Small intestine (tissue), 7 donors: ENCODE measurements at regions not wholly inside any gene's neighbourhood (a gene's known extent, or its start where the extent isn't known, plus 50 kb on each side); places are given as distances from the start of the nearest gene placed in this dataset.

Experiments used
- DNase-seq, 2 donors: peaks; one replicate each; pipeline versions ENCODE4 v3.0.0 to v3.0.0-alpha.2; 2013
- FAIRE-seq: peaks from 2 replicates; lab custom pipeline; 2012; peaks lifted over from hg19 to GRCh38; lab: Jason Lieb, UNC
- H3K27ac ChIP-seq, 3 donors: one replicate each; pipeline ENCODE4 v1.5.1; 2013; ENCODE audit warnings: low read length in 2 of 3, mild to moderate bottlenecking in 2 of 3, control low read depth in 1 of 3, inconsistent platforms in 1 of 3, low read depth in 1 of 3, moderate library complexity in 1 of 3
- H3K27me3 ChIP-seq, 3 donors: one replicate each; pipeline ENCODE4 v1.6.1; 2013; ENCODE audit warnings: low read length in 3 of 3, inconsistent platforms in 1 of 3; ENCODE audit not compliant: control insufficient read depth in 3 of 3, insufficient read depth in 3 of 3
- H3K36me3 ChIP-seq, 3 donors: one replicate each; pipeline ENCODE4 v1.6.1; 2013; ENCODE audit warnings: low read length in 3 of 3, inconsistent platforms in 1 of 3, low read depth in 1 of 3, mild to moderate bottlenecking in 1 of 3, moderate library complexity in 1 of 3; ENCODE audit not compliant: control insufficient read depth in 3 of 3, insufficient read depth in 2 of 3
- H3K4me1 ChIP-seq, 3 donors: one replicate each; pipeline ENCODE4 v1.6.1; 2013; ENCODE audit warnings: low read length in 2 of 3, inconsistent platforms in 1 of 3, low read depth in 1 of 3, mild to moderate bottlenecking in 1 of 3, moderate library complexity in 1 of 3; ENCODE audit not compliant: control insufficient read depth in 3 of 3, insufficient read depth in 2 of 3
- H3K4me3 ChIP-seq, 3 donors: one replicate each; pipeline ENCODE4 v1.5.1; 2013; ENCODE audit warnings: low read length in 3 of 3, control low read depth in 1 of 3, inconsistent platforms in 1 of 3, low read depth in 1 of 3, mild to moderate bottlenecking in 1 of 3, moderate library complexity in 1 of 3
- H3K9me3 ChIP-seq, 2 donors: one replicate each; pipeline ENCODE4 v1.6.1; 2013; ENCODE audit warnings: low read depth in 1 of 2, low read length in 1 of 2; ENCODE audit not compliant: control insufficient read depth in 2 of 2, insufficient read depth in 1 of 2
- WGBS, 3 donors: extraction: QIAGEN DNeasy Blood & Tissue Kit; methylation state at CpG; one replicate each; pipeline ENCODE4 v1.1.7; 2013; 5-methylcytosine and 5-hydroxymethylcytosine counted together
- donor health status: healthy with polysubstance abuse.
- donor health status: control.
- donor health status: control.
- donor health status: Bipolar disorder and iron deficiency.
- donor health status: healthy.

- H3K4me3 ChIP-seq, result no peak overlapping the region
- no peaks in the 10 kb centered on the region for H3K9me3 ChIP-seq
- FAIRE-seq (no peak), DNase-seq (no peak)
- peaks cover 0 to 5% (median 4%) of the 10 kb centered on the region in 3 donors for H3K4me1 ChIP-seq
- H3K27me3 ChIP-seq, result peaks cover 0 to 3% (median 0%) of the 10 kb centered on the region in 3 donors
- no peaks in the 10 kb centered on the region for H3K36me3 ChIP-seq
- H3K27ac ChIP-seq, result no peak overlapping the region
Observed at GRCh38 chr1:229757226-229757625, 131.2 kb downstream of the URB2 start.

DNA sequence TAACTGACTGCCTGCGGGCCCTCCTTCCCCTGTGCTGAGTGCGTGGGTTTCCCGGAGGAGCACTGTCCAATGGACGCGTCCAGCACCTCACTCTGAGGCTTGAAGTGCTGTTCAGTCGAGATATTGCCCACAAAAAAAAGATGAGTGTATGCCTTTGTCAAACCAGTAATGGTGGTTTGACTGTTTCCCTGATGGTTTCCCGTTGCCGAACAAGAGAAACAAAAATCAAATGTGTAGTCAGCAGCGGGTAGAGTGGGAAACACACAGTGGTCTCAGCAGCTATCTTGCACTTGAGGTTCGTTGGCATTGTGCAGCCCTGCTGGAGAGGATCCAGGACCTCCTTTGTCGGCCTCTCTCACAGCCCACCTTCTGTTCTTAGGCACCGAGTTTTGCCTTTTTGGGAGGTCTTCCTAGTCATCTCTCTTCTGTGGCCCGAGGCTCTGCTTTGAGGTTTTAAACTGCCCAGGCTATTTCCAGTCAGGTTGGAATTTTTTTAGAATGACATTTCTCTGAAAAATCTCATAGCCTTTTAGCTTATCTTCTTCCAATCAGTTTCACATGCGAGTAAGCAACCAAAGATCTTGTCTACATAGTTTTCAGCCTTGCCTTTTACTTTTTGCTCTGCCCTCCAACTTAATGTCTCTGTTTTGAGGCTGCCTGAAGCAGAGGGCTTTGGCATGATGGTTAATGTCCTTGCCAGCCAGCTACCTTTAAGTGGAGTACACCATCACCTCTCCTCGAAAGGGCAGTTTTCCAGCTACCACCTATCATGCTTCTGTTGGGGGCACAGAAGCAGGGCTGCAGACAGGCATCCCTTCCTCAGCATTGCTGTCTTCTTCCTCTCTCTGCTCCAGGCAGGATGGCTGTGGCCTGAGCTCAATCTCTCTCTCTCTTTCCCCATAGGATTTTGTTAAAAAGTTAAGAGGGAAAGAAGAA, 132.3 kb downstream of the URB2 start:
- DNase-seq (no peak), FAIRE-seq (no peak)
- no peaks in the 10 kb centered on the region for H3K9me3 ChIP-seq
- WGBS, 3 donors, result 84 to 88% (median 87%) methylated on average over 15 of the region's 15 CpGs
- H3K36me3 ChIP-seq, result no peaks in the 10 kb centered on the region
- H3K27ac ChIP-seq, result no peak overlapping the region
- peaks cover 0 to 3% (median 0%) of the 10 kb centered on the region in 3 donors for H3K27me3 ChIP-seq
- peaks cover 0 to 5% (median 4%) of the 10 kb centered on the region in 3 donors for H3K4me1 ChIP-seq
- no peak overlapping the region for H3K4me3 ChIP-seq

DNA sequence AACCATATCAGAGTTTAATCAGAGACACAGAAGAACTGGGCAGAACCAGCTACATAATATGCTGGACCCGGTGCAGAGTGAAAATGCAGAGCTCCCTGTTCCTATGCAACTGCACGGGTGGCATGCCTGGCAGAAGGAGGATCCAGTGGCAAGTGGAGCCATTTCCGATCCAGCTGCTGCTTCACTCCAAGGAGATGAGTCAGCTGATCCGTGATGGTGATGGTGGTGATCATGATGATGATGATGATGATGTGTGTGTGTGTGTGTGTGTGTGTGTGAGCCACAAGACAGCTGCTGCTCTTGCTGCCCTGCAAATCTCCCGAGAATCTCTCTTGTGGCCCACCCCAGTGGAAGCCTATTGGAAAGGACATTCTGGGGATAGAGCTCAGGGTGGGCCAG, 133.0 kb downstream of the URB2 start:
- Histone ChIP-seq H3K27ac (no peak overlapping the region), H3K9me3 (no peaks in the 10 kb centered on the region), H3K4me1 (peaks cover 0 to 1% (median 1%) of the 10 kb centered on the region in 3 donors), H3K27me3 (peaks cover 0 to 3% (median 0%) of the 10 kb centered on the region in 3 donors), H3K36me3 (no peaks in the 10 kb centered on the region), H3K4me3 (no peak overlapping the region)
- FAIRE-seq (no peak), DNase-seq (no peak)
- 88 to 89% (median 88%) methylated on average over 5 of the region's 5 CpGs for WGBS, 3 donors

DNA sequence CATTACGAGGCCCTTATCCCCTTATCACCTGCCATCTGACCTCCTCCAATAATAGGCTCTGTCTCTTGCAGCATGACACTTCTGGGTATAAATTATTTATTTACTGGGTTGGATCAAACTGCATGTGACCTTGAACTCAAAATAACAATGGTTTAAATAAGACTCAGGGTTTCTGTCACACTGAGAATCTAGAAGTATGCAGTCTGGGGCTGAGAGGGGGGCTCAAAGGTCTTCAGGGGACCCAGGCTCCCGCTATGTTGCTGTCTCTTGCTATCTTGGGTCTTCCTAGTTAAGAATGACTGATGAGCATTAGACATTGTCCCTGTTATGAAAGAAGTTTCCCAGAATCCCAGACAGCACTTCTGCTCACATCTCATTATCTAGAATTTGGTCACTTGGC, 133.5 kb downstream of the URB2 start:
- WGBS, 3 donors, result 69 to 78% (median 74%) methylated on average over 2 of the region's 2 CpGs

GRCh38 chr1:229760478-229760996, 134.5 kb downstream of the URB2 start:
- Histone ChIP-seq H3K36me3 (no peaks in the 10 kb centered on the region), H3K9me3 (no peaks in the 10 kb centered on the region), H3K27me3 (peaks cover 0 to 3% (median 0%) of the 10 kb centered on the region in 3 donors), H3K4me1 (no peaks in the 10 kb centered on the region), H3K4me3 (no peak overlapping the region), H3K27ac (no peak overlapping the region)
- WGBS, 3 donors, result 86 to 93% (median 87%) methylated on average over 7 of the region's 7 CpGs
- no peak for FAIRE-seq
- DNase-seq, result no peak

More for the DNA sequence above, 133.5 kb downstream of the URB2 start:
- H3K27ac ChIP-seq, result no peak overlapping the region
- H3K4me3 ChIP-seq, result no peak overlapping the region
- no peaks in the 10 kb centered on the region for H3K9me3 ChIP-seq
- no peaks in the 10 kb centered on the region for H3K4me1 ChIP-seq
- H3K36me3 ChIP-seq, result no peaks in the 10 kb centered on the region
- H3K27me3 ChIP-seq, result peaks cover 0 to 3% (median 0%) of the 10 kb centered on the region in 3 donors
- DNase-seq (no peak), FAIRE-seq (no peak)

- Histone ChIP-seq H3K4me3 (no peak overlapping the region), H3K4me1 (no peaks in the 10 kb centered on the region)
- no peak for FAIRE-seq
Observed at GRCh38 chr1:229762891-229763290, 136.8 kb downstream of the URB2 start.

DNA sequence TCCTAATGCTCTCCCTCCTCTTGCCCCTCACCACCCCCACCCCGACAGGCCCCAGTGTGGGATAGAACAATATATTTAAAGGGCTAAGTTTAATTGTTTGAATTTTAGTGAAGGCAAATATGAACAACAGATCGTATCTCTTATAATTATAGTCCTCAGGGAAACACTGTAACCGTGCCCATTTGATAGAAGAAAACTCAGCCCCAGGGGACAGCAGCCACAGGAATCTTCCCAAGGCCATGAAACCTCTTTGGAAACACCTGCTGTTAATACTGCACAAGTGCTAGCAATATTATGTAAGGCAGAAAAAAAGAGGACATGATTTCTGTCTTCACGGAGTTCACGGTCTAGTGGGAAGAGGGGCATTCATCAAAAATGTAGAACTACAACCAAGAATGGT, 142.2 kb downstream of the URB2 start:
- Histone ChIP-seq H3K36me3 (no peaks in the 10 kb centered on the region), H3K27me3 (no peaks in the 10 kb centered on the region), H3K27ac (no peak overlapping the region), H3K4me1 (no peaks in the 10 kb centered on the region), H3K4me3 (no peak overlapping the region), H3K9me3 (no peaks in the 10 kb centered on the region)
- whole genome bisulfite sequencing, 3 donors, result 76 to 84% (median 80%) methylated on average over 5 of the region's 5 CpGs
- DNase-seq (no peak), FAIRE-seq (no peak)

More at GRCh38 chr1:229762891-229763290, 136.8 kb downstream of the URB2 start:
- Histone ChIP-seq H3K9me3 (no peaks in the 10 kb centered on the region), H3K36me3 (no peaks in the 10 kb centered on the region), H3K27me3 (no peaks in the 10 kb centered on the region), H3K27ac (no peak overlapping the region)
- no peak for DNase-seq
- 77 to 80% (median 78%) methylated on average over 5 of the region's 5 CpGs for WGBS, 3 donors

DNA sequence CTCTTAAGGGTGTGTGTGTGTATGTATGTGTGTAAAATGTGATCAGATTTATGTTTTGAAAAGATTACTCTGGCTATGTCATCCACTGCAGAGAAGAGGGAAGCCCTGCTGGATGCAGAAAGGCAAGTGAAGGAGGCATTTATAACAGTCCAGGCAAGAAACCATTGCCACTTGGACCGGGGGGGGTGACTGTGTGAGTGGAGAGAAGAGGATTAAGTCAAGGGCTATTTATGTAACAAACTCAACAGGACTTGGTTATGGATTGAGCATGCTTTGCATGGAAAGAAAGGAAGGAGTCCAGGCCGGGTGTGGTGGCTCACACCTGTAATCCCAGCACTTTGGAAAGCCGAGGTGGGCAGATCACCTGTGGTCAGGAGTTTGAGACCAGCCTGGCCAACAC, 143.0 kb downstream of the URB2 start:
- no peak overlapping the region for H3K27ac ChIP-seq
- H3K4me3 ChIP-seq, result no peak overlapping the region
- no peaks in the 10 kb centered on the region for H3K4me1 ChIP-seq
- WGBS, 3 donors, result 82 to 84% (median 84%) methylated on average over 3 of the region's 3 CpGs
- no peaks in the 10 kb centered on the region for H3K27me3 ChIP-seq
- DNase-seq (no peak), FAIRE-seq (no peak)
- H3K9me3 ChIP-seq, result no peaks in the 10 kb centered on the region
- H3K36me3 ChIP-seq, result no peaks in the 10 kb centered on the region
